ENCODE measurements at regions not wholly inside any gene's neighbourhood (a gene's known extent, or its start where the extent isn't known, plus 50 kb on each side); places are given as distances from the start of the nearest gene placed in this dataset.

- TF ChIP-seq REST (IDR thresholded peaks at IDR 0.05) (no peak), CTCF (IDR thresholded peaks at IDR 0.05; ENCODE audit: low read depth, low read length, missing input control) (no peak), YY1 (IDR thresholded peaks at IDR 0.05) (no peak), MAX (IDR thresholded peaks at IDR 0.05) (no peak), EGR1 (IDR thresholded peaks at IDR 0.05; ENCODE audit: low read depth in 2 of 2) (no peak), JUND (IDR thresholded peaks at IDR 0.05) (no peak), ATF3 (IDR thresholded peaks at IDR 0.05) (no peak), HNF4G (IDR thresholded peaks at IDR 0.05) (no peak), RXRA (IDR thresholded peaks at IDR 0.05) (no peak), ZBTB33 (IDR thresholded peaks at IDR 0.05) (no peak)
These were observed 90.3 kb upstream of the NXT1 start for GRCh38 chr20:23260181-23260840.
